ENCODE measurements at regions not wholly inside any gene's neighbourhood (a gene's known extent, or its start where the extent isn't known, plus 50 kb on each side); places are given as distances from the start of the nearest gene placed in this dataset.

GRCh38 chr4:180809439-180809838 is 1433.8 kb upstream of the TENM3 start:
- TF ChIP-seq CTCF (IDR thresholded peaks at IDR 0.05) (no peak), POLR2A (IDR thresholded peaks at IDR 0.05) (no peak), POLR2AphosphoS5 (IDR thresholded peaks at IDR 0.05; ENCODE audit: insufficient read depth in 1 of 2, low read depth in 1 of 2) (no peak)
- no peaks in the 10 kb centered on the region for H3K36me3 ChIP-seq
- H3K4me3 ChIP-seq = no peak overlapping the region
- intact Hi-C loops (cut with DNase I) = no loop called here
- H3K27ac ChIP-seq = no peak overlapping the region
- no peaks in the 10 kb centered on the region for H3K27me3 ChIP-seq
- H3K9me3 ChIP-seq = no peaks in the 10 kb centered on the region
- H3K4me1 ChIP-seq = no peaks in the 10 kb centered on the region
- DNase-seq (ENCODE audit: extremely low spot score in 2 of 2) = no peak

- TF ChIP-seq POLR2A (IDR thresholded peaks at IDR 0.05) (no peak), POLR2AphosphoS5 (IDR thresholded peaks at IDR 0.05; ENCODE audit: insufficient read depth in 1 of 2, low read depth in 1 of 2) (no peak), CTCF (IDR thresholded peaks at IDR 0.05) (no peak)
- H3K4me3 ChIP-seq = no peak overlapping the region
- no peak overlapping the region for H3K27ac ChIP-seq
- no peaks in the 10 kb centered on the region for H3K4me1 ChIP-seq
- no peaks in the 10 kb centered on the region for H3K36me3 ChIP-seq
- H3K9me3 ChIP-seq = no peaks in the 10 kb centered on the region
- no peaks in the 10 kb centered on the region for H3K27me3 ChIP-seq
- intact Hi-C loops (cut with DNase I) = no loop called here
- no peak for DNase-seq (ENCODE audit: extremely low spot score in 2 of 2)
Measured at GRCh38 chr4:180810581-180810980, 1432.6 kb upstream of the TENM3 start.

DNA sequence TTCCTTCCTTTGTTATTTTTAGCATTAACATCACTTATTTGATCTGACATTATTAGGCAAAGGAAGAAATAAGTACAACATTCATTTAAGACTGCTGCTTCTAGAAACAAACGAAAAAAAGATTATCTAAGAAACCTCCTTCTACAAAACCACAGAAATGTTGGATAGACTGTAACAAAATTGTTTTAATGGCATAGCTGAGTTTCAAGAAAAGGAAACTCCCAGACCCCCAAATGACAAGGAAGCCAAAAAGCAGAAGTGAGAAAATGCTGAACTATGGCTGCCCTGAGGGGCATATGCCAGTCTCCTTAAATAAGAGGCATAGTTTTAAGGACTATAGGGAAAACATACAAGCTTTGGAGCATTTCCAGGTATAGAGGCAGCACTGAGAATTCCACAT is 1431.6 kb upstream of the TENM3 start:
- Histone ChIP-seq H3K27ac (no peak overlapping the region), H3K27me3 (no peaks in the 10 kb centered on the region), H3K4me3 (no peak overlapping the region), H3K36me3 (no peaks in the 10 kb centered on the region), H3K4me1 (no peaks in the 10 kb centered on the region), H3K9me3 (no peaks in the 10 kb centered on the region)
- no peak for TF ChIP-seq CTCF (IDR thresholded peaks at IDR 0.05)
- TF ChIP-seq POLR2AphosphoS5 (IDR thresholded peaks at IDR 0.05; ENCODE audit: insufficient read depth in 1 of 2, low read depth in 1 of 2) = no peak
- no peak for TF ChIP-seq POLR2A (IDR thresholded peaks at IDR 0.05)
- intact Hi-C loops (cut with DNase I) = no loop called here
- DNase-seq (ENCODE audit: extremely low spot score in 2 of 2) = no peak

DNA sequence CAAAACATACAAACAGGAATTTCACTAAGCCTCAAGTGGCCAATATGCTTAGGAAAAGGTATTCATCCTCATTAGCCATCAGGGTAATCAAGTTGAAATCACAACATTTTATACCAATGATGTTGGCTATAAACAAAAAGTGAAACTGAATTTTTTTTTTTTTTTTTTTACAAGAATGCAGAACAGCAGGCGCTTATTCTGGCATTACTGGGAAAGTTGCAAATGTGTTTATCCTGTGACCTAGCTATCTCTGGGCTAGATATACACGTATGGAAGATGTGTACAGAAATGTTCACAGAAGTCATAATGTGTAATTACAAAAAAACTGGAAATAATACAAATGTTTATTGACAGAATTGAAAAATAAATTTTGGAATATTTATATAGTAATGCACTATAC is 1430.4 kb upstream of the TENM3 start:
- Histone ChIP-seq H3K36me3 (no peaks in the 10 kb centered on the region), H3K27ac (no peak overlapping the region), H3K4me1 (no peaks in the 10 kb centered on the region), H3K9me3 (no peaks in the 10 kb centered on the region), H3K27me3 (no peaks in the 10 kb centered on the region), H3K4me3 (no peak overlapping the region)
- no peak for DNase-seq (ENCODE audit: extremely low spot score in 2 of 2)
- intact Hi-C loops (cut with DNase I) = no loop called here
- TF ChIP-seq CTCF (IDR thresholded peaks at IDR 0.05) = no peak
- no peak for TF ChIP-seq POLR2AphosphoS5 (IDR thresholded peaks at IDR 0.05; ENCODE audit: insufficient read depth in 1 of 2, low read depth in 1 of 2)
- no peak for TF ChIP-seq POLR2A (IDR thresholded peaks at IDR 0.05)

GRCh38 chr4:180814875-180815417 is 1428.3 kb upstream of the TENM3 start:
- Histone ChIP-seq H3K36me3 (no peaks in the 10 kb centered on the region), H3K27me3 (no peaks in the 10 kb centered on the region), H3K27ac (no peak overlapping the region), H3K9me3 (no peaks in the 10 kb centered on the region), H3K4me3 (no peak overlapping the region), H3K4me1 (no peaks in the 10 kb centered on the region)
- TF ChIP-seq POLR2A (IDR thresholded peaks at IDR 0.05) = no peak
- no peak for TF ChIP-seq CTCF (IDR thresholded peaks at IDR 0.05)
- no peak for TF ChIP-seq POLR2AphosphoS5 (IDR thresholded peaks at IDR 0.05; ENCODE audit: insufficient read depth in 1 of 2, low read depth in 1 of 2)
- intact Hi-C loops (cut with DNase I) = no loop called here
- no peak for DNase-seq (ENCODE audit: extremely low spot score in 2 of 2)

Data from vagina (tissue), 2 donors.